C4-2B (cell line): ENCODE measurements at regions not wholly inside any gene's neighbourhood (a gene's known extent, or its start where the extent isn't known, plus 50 kb on each side); places are given as distances from the start of the nearest gene placed in this dataset.

Experiments
- CTCF ChIP-seq: fragments of 450-650 bp; conservative IDR thresholded peaks from 2 replicates; pipeline ENCODE4 v1.5.1; 2017; ENCODE audit warnings: mild to moderate bottlenecking
- ZFX ChIP-seq: fragments of 450-650 bp; IDR thresholded peaks from 2 replicates; pipeline ENCODE4 v1.6.1; 2017

GRCh38 chr14:106087837-106088236 lies 561.5 kb downstream of the TMEM121 start:
- no peak for TF ChIP-seq CTCF
- TF ChIP-seq ZFX = no peak
